ENCODE measurements at regions not wholly inside any gene's neighbourhood (a gene's known extent, or its start where the extent isn't known, plus 50 kb on each side); places are given as distances from the start of the nearest gene placed in this dataset.

DNA sequence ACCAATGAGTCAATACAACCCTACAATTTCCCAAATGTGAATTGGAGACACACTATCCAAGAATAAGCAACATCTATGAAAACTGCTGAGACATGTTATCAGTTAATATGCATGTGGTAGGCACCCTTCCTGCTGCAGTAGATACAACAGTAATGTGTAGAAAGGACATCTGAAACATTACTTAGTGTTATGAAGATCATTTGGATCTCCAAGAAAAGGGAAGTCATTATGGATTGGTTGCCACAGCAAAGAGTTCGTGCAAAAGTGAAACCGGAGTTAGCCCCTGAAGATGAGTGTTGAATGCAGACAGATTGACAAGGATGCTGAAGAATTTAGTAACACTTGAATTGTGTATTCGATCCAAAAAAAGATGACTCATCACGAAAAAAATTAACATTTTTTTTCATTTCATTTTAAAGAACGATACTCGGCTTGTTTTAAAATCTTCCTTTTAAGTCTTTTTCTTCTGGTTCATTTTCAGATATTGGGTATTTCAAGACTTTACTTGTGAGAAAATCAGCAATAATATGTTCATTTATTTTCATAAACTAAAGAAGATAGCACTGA is 322.4 kb upstream of the KLF6 start:
- peaks cover 8% of the 10 kb centered on the region for H3K9me3 Mint-ChIP-seq
- peaks cover 6% of the 10 kb centered on the region for H3K4me1 Mint-ChIP-seq (ENCODE audit: low read depth)
- H3K36me3 Mint-ChIP-seq (ENCODE audit: low read depth): no peaks in the 10 kb centered on the region
- H3K27me3 Mint-ChIP-seq (ENCODE audit: low read depth): peaks cover 4% of the 10 kb centered on the region
- no peak overlapping the region for H3K4me3 Mint-ChIP-seq
- H3K27ac Mint-ChIP-seq: no peak overlapping the region
- DNase-seq (ENCODE audit: low spot score): no peak

DNA sequence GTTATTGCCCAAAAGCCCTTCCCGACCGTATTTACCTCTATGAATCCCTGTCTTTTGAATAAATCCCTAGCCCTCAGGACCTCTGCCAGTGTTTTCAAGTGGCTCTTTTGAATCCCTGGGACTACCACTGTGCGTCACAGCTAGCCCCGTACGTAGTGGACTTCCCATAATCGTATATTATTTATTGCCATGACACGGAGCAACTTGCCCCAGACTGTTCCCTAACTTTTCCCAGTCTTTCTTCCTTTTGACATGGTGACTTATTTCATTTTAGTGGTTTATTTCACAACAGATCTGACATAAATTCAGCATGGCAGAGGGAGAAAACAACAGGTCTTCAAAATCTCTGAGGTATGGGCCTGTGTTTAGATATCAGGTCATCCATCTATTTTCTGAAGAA is 318.6 kb upstream of the KLF6 start:
- peaks cover 13% of the 10 kb centered on the region for H3K4me1 Mint-ChIP-seq (ENCODE audit: low read depth)
- no peak overlapping the region for H3K4me3 Mint-ChIP-seq
- H3K9me3 Mint-ChIP-seq: peaks cover 8% of the 10 kb centered on the region
- H3K27ac Mint-ChIP-seq: no peak overlapping the region
- no peak for DNase-seq (ENCODE audit: low spot score)
- H3K27me3 Mint-ChIP-seq (ENCODE audit: low read depth): no peaks in the 10 kb centered on the region
- no peaks in the 10 kb centered on the region for H3K36me3 Mint-ChIP-seq (ENCODE audit: low read depth)

DNA sequence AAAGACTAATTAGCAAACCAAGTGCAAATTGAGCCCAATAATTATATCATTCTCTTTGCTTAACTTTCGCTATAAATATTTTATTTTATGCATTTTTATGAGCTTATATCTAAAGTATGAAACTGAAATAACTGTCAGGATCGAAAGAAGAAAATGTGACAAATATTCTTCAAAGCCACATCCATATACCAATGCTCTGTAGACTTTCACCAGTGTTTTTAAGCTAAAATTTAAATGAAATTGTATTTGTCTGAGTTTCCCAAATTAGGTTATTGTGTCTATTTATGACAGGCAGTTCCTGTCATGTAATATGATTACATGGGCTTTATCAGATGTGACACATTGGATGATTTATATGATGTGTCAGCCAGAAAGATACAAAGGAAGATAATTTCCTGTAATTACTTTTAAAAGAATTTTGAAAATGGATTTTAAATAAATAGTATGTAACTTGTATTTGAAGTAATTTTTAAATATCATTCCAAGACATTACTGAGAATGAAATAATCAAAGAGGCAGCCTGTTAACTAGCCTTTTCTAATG is 317.9 kb upstream of the KLF6 start:
- H3K27me3 Mint-ChIP-seq (ENCODE audit: low read depth): peaks cover under 1% of the 10 kb centered on the region
- no peak for DNase-seq (ENCODE audit: low spot score)
- no peaks in the 10 kb centered on the region for H3K36me3 Mint-ChIP-seq (ENCODE audit: low read depth)
- no peak overlapping the region for H3K27ac Mint-ChIP-seq
- peaks cover 8% of the 10 kb centered on the region for H3K9me3 Mint-ChIP-seq
- no peak overlapping the region for H3K4me3 Mint-ChIP-seq
- peaks cover 13% of the 10 kb centered on the region for H3K4me1 Mint-ChIP-seq (ENCODE audit: low read depth)

DNA sequence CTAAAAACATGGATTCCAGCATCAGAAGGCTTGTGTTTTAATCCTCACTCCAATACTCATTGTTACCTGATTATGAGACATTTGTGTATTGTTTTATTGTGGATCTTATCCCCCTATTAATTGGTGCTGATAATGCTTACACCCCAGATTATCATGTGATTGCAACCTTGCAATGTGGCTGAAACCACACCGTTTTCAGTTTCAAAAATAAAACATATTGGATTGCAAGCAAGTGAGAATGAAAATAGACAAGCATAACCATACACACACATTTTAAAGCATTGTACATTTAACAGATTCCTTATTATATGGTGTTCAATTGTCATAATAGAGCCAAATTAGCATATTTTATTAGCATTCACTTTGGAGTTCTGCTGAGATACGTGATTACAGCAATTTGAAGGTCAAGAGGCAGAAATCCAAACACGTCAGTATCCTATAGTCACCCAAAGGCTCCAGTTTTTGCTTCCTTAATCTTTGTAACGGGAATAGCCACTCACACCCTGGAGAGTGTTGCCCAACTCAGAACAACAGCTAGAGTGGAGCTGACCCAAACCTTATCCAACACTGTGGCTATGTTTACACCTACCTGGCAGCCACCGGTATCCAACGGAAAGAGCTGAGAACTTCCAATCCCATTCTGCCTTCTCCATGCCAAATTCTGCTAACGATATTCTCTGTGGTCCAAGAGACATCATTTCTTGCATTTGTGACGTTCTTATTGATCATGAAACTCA is 317.1 kb upstream of the KLF6 start:
- no peaks in the 10 kb centered on the region for H3K36me3 Mint-ChIP-seq (ENCODE audit: low read depth)
- H3K4me3 Mint-ChIP-seq: no peak overlapping the region
- peaks cover 8% of the 10 kb centered on the region for H3K9me3 Mint-ChIP-seq
- no peak overlapping the region for H3K27ac Mint-ChIP-seq
- peaks cover 13% of the 10 kb centered on the region for H3K4me1 Mint-ChIP-seq (ENCODE audit: low read depth)
- no peak for DNase-seq (ENCODE audit: low spot score)
- peaks cover 5% of the 10 kb centered on the region for H3K27me3 Mint-ChIP-seq (ENCODE audit: low read depth)

DNA sequence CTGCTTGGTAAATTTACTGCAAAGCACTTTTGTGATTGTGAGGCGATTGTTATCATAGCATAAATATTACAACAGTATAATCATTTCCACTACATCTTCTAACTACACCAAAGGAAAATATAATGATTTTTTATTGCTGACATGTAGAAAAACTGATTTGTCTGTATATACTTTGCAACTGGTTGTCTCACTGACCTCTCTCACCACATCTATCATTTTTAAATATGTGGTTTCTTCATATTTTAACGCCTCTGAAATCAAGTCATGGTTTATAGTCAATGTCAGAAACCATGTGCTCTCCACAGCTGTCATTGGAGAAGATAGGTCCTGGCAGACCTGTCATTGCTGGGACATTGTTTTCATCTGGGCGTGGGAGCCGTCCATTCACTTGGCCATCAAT is 315.4 kb upstream of the KLF6 start:
- Mint-ChIP-seq H3K4me3 (no peak overlapping the region), H3K27ac (no peak overlapping the region), H3K36me3 (ENCODE audit: low read depth) (no peaks in the 10 kb centered on the region), H3K27me3 (ENCODE audit: low read depth) (peaks cover 5% of the 10 kb centered on the region), H3K4me1 (ENCODE audit: low read depth) (peaks cover 13% of the 10 kb centered on the region), H3K9me3 (peaks cover 8% of the 10 kb centered on the region)
- no peak for DNase-seq (ENCODE audit: low spot score)

DNA sequence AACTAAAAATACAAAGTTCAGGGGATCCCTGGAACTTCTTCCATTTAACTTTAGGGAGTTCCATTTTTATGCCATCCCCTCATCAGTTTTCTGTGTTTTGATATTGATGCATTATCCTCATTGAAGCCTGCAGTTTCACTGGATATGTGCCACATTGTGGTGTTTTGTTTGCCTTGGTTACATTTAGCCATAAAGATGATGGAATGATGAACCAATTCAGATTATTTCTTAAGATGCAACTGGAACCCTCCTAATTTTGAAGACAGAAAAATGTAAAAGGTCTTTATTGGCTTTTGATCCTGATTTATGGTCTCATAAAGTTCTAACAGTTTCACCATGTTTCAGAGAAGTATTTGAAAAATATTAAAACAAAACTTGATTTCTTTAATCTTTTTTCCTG is 314.2 kb upstream of the KLF6 start:
- Mint-ChIP-seq H3K27ac (no peak overlapping the region), H3K4me1 (ENCODE audit: low read depth) (peaks cover 13% of the 10 kb centered on the region), H3K9me3 (no peaks in the 10 kb centered on the region), H3K27me3 (ENCODE audit: low read depth) (peaks cover 5% of the 10 kb centered on the region), H3K4me3 (no peak overlapping the region), H3K36me3 (ENCODE audit: low read depth) (no peaks in the 10 kb centered on the region)
- DNase-seq (ENCODE audit: low spot score): no peak

DNA sequence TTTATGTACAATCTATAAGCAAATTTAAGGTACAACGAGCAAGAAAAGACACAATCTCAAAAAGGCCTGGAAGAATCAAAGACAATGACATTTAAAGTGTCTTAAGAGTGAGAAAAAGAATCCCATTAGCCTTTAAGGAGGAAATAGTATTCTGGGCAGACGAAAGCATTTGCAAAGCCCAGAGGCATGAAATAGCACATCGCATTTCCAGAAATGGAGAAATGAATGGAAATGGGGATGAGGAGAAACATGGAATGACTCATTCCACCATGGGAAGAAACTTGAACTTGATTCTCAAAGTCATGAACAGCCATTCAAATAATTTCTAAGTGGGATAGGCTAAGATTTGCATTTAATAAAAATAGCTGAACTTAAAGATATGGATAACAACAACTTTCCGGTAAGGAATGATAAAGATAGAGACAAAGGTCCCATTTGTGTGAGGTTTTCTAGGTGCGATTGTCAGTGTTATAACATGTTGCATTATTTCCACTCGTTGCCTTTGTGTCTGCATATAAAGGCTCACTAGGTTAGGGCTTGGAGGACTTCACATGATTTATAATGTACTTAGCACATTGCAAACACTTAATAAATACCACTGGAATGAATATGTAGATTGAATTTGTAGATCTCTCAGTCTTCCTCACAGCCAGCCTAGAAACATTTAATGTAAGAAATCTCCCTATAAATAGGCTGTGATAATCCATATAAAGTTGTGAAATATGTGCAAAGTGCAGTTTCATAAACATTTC is 310.3 kb upstream of the KLF6 start:
- Mint-ChIP-seq H3K4me1 (ENCODE audit: low read depth) (no peaks in the 10 kb centered on the region), H3K27ac (no peak overlapping the region), H3K27me3 (ENCODE audit: low read depth) (peaks cover 13% of the 10 kb centered on the region), H3K4me3 (no peak overlapping the region), H3K9me3 (no peaks in the 10 kb centered on the region), H3K36me3 (ENCODE audit: low read depth) (no peaks in the 10 kb centered on the region)
- DNase-seq (ENCODE audit: low spot score): no peak

DNA sequence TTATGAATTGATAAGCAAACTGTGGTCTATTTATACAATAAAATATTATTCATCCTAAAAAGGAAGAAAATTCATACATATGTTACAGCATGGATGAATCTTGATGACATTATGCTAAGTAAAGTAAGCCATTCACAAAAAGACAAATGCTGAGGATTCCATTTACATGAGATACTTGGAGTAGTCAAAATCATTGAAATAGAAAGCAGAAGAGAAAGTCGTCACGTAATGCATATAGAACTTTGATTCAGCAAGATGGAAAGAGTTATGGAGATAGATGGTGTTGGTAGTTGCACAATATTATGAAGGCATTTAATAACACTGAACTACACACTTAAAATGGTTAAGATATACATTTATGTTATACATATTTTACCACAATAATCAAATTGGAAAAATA is 309.7 kb upstream of the KLF6 start:
- Mint-ChIP-seq H3K36me3 (ENCODE audit: low read depth) (no peaks in the 10 kb centered on the region), H3K4me3 (no peak overlapping the region), H3K4me1 (ENCODE audit: low read depth) (no peaks in the 10 kb centered on the region), H3K27me3 (ENCODE audit: low read depth) (peaks cover 13% of the 10 kb centered on the region), H3K27ac (no peak overlapping the region), H3K9me3 (no peaks in the 10 kb centered on the region)
- DNase-seq (ENCODE audit: low spot score): no peak

DNA sequence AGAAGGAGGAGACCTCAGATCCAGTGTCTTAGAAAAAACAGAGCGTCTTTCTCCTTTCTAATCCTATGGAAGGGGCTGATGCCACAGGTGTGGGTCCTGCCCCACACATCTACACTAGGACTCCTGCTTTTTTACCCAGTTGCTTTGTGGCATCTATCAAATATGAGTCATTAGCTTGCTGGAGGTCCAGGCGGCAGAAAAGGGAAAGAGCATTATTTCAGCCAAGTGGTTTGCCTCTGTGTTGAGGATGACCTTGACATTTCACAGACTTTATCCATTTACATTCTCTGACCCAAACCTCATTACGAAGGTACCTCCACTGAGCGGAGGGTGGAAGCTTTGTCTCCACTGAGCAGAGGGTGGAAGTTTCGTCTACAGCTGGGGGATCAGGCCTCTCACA is 308.4 kb upstream of the KLF6 start:
- no peaks in the 10 kb centered on the region for H3K4me1 Mint-ChIP-seq (ENCODE audit: low read depth)
- no peak overlapping the region for H3K27ac Mint-ChIP-seq
- no peaks in the 10 kb centered on the region for H3K9me3 Mint-ChIP-seq
- peaks cover 13% of the 10 kb centered on the region for H3K27me3 Mint-ChIP-seq (ENCODE audit: low read depth)
- H3K36me3 Mint-ChIP-seq (ENCODE audit: low read depth): no peaks in the 10 kb centered on the region
- no peak overlapping the region for H3K4me3 Mint-ChIP-seq
- DNase-seq (ENCODE audit: low spot score): no peak

DNA sequence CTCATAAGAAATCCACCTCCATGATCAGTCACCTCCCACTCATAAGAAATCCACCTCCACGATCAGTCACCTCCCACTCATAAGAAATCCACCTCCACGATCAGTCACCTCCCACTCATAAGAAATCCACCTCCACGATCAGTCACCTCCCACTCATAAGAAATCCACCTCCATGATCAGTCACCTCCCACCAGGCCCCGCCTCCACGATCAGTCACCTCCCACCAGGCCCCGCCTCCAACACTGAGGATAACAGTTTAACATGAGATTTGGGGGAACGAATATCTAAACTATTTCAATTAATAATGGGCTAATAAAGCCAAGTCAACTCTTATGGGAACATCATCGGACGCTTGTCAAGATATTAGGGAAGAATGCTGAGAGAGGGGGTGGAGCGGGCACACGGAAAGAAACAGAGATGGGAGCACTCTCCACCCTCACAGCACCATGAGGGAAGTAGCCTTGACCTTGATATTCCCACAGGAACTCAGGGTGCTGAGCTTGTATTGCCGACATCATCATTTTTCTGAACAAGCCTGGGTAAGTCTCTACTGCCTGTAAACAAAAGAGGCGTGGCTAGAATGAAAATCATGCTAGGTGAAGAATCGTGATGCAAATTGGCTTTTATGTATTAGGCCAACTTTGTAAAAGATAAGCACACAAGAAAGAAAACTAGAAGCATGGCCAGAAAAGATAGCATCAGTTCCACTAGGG is 303.5 kb upstream of the KLF6 start:
- Mint-ChIP-seq H3K36me3 (ENCODE audit: low read depth) (no peaks in the 10 kb centered on the region), H3K27ac (no peak overlapping the region), H3K4me3 (no peak overlapping the region), H3K9me3 (no peaks in the 10 kb centered on the region), H3K4me1 (ENCODE audit: low read depth) (no peaks in the 10 kb centered on the region), H3K27me3 (ENCODE audit: low read depth) (peaks cover 12% of the 10 kb centered on the region)
- DNase-seq (ENCODE audit: low spot score): no peak

DNA sequence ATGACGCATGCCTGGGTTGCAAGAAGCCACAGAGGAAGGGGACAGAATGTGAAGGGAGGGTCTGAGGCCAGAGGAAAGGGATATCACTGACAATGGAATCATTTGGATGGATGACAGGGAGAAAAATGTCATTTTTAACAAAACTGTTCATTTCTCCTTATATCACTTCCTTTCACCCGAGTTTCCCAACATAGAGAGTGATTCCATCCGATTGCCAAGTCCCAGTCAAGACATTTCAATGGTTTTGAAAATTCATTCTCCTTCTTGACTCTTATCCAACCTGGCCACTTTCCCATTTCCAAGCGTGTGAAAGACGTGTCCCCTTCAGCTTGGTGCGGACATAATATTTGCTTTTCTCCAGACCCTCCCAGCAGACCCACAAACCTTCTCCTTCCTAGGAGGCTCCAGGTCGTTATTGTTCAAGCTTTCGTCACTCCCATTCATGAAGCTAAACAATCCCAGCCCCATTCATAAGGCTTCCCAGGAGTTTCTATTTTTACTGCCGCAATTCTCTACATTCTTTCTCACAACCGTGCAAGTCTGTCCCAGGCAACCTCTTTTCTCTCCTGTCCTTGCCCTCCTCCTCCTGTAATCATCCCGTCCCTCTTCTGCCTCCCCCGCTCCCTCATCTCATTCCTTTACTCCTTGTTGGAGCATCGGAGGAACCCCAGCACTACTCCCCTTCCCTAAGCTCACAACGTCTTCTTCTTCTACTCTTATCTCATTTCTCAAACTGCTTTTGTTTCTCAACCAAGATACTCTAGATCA is 301.3 kb upstream of the KLF6 start:
- Mint-ChIP-seq H3K9me3 (no peaks in the 10 kb centered on the region), H3K27ac (no peak overlapping the region), H3K4me3 (no peak overlapping the region), H3K36me3 (ENCODE audit: low read depth) (no peaks in the 10 kb centered on the region), H3K27me3 (ENCODE audit: low read depth) (peaks cover 5% of the 10 kb centered on the region), H3K4me1 (ENCODE audit: low read depth) (peaks cover 5% of the 10 kb centered on the region)
- no peak for DNase-seq (ENCODE audit: low spot score)

DNA sequence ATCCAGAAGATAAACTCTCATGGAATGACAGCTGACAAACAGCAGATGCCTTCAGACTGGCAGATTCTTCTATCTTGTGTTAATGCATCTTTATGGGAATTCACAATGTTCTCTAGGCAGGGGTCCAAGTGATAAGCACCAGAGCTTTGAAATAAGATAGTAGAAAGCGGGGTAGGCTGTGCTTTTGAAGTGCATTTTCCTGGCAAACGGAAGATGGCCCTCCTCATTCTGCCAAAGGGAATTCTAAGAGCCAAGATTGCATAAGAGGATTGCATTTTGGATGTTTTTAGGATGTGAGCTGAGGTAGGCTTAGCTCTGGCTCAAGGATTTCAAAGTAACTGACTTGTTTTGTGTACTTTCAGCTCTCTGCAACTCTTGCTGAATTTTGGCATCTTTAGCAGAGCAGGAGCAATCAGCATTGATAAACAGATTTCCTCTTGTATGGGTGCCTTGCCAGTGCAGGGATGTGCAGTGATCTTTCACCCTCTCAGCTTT is 298.5 kb upstream of the KLF6 start:
- H3K9me3 Mint-ChIP-seq: peaks cover 4% of the 10 kb centered on the region
- DNase-seq (ENCODE audit: low spot score): no peak
- H3K4me1 Mint-ChIP-seq (ENCODE audit: low read depth): peaks cover 23% of the 10 kb centered on the region
- no peak overlapping the region for H3K4me3 Mint-ChIP-seq
- H3K27me3 Mint-ChIP-seq (ENCODE audit: low read depth): peaks cover 5% of the 10 kb centered on the region
- no peak overlapping the region for H3K27ac Mint-ChIP-seq
- H3K36me3 Mint-ChIP-seq (ENCODE audit: low read depth): peaks cover 7% of the 10 kb centered on the region

DNA sequence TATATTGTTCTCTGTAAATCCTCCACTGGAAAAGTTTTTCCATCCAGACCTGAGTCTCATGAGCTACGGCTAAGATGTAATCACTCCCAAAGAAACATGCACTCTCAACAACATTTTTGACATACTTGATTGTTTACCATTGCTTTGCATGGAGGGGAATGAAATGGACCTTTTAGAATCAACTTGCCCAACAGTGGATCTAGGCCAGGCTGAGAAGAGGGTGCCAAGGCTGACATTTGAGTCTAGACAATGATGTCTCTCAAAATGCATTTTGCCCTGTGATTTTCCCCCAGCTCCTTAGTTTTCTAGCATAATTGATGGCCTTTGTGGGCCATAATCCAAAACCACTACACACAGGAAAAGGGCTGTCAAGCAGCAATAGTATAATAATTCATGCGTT is 297.9 kb upstream of the KLF6 start:
- H3K9me3 Mint-ChIP-seq: peaks cover 4% of the 10 kb centered on the region
- peaks cover 7% of the 10 kb centered on the region for H3K36me3 Mint-ChIP-seq (ENCODE audit: low read depth)
- H3K4me1 Mint-ChIP-seq (ENCODE audit: low read depth): peaks cover 24% of the 10 kb centered on the region
- peaks cover 5% of the 10 kb centered on the region for H3K27me3 Mint-ChIP-seq (ENCODE audit: low read depth)
- H3K4me3 Mint-ChIP-seq: no peak overlapping the region
- DNase-seq (ENCODE audit: low spot score): no peak
- H3K27ac Mint-ChIP-seq: no peak overlapping the region
